K562 (cell line): ENCODE measurements at regions not wholly inside any gene's neighbourhood (a gene's known extent, or its start where the extent isn't known, plus 50 kb on each side); places are given as distances from the start of the nearest gene placed in this dataset.

Source experiments
- ATAC-seq: fragments of 200-7000 bp; cut with Tn5 transposase; 3 replicates; pipeline ENCODE4 v1.9.1; 2020; ENCODE audit warnings: moderate library complexity
- BruUV-seq: library from RNA; stranded (reverse); fragments of 400-500 nt; replicated peaks from 2 replicates; lab custom pipeline; 2021; lab: Mats Ljungman, UMichigan
- CTCF ChIA-PET: fragments of 300-600 bp; formaldehyde crosslinking; extraction: SDS; loops from one replicate; lab custom pipeline; 2021; ENCODE audit warnings: low intra/inter-chr PET ratio; lab: Yijun Ruan, JAX
- POLR2A ChIA-PET: fragments of 300-600, 350-650 bp; sonication (Branson Sonifier 250); formaldehyde crosslinking; extraction: SDS; loops from one replicate; lab custom pipeline; 2021; ENCODE audit warnings: antibody characterized with exemption, inconsistent platforms; lab: Yijun Ruan, JAX
- DNase-seq, 4 experiments: peaks; one replicate each; pipeline versions ENCODE4 v3.0.0 to v3.0.0-alpha.2; 2011 to 2018; ENCODE audit warnings: low spot score in 3 of 4, mixed read lengths in 3 of 4; ENCODE audit errors: extremely low read depth in 1 of 4
- FAIRE-seq: peaks from 2 replicates; lab custom pipeline; 2011; peaks lifted over from hg19 to GRCh38; lab: Jason Lieb, UNC
- H2AFZ ChIP-seq: 2 replicates; pipeline ENCODE4 v1.6.0; 2011; ENCODE audit warnings: low read depth, low read length, control low read depth, inconsistent platforms
- H3K27ac ChIP-seq: fragments of 200-600 bp; 3 replicates; pipeline ENCODE4 v1.8.0; 2011; ENCODE audit warnings: low read depth, mild to moderate bottlenecking, control low read depth, inconsistent platforms, low read length, moderate library complexity, mixed read lengths; ENCODE audit errors: extremely low read depth
- H3K27me3 ChIP-seq, 2 experiments: fragments of 300-600 bp in 1 of 2; 2 replicates in 1 of 2; 3 replicates in 1 of 2; pipeline versions ENCODE4 v1.6.0 to v1.8.0; 2011; ENCODE audit warnings: inconsistent platforms in 2 of 2, low read length in 2 of 2, mild to moderate bottlenecking in 1 of 2, mixed read lengths in 1 of 2, moderate library complexity in 1 of 2; ENCODE audit not compliant: control insufficient read depth in 2 of 2, insufficient read depth in 2 of 2
- H3K36me3 ChIP-seq: fragments of 300-600 bp; 3 replicates; pipeline ENCODE4 v1.8.0; 2011; ENCODE audit warnings: mild to moderate bottlenecking, low read length, inconsistent platforms; ENCODE audit not compliant: control insufficient read depth, insufficient read depth
- H3K4me1 ChIP-seq, 2 experiments: fragments of 200-600 bp in 1 of 2; replicated peaks in 1 of 2; 2 replicates in 1 of 2; 3 replicates in 1 of 2; pipeline versions ENCODE4 v1.5.1 to v1.8.0; 2011; ENCODE audit warnings: inconsistent platforms in 2 of 2, low read length in 2 of 2, mild to moderate bottlenecking in 1 of 2, mixed read lengths in 1 of 2, moderate library complexity in 1 of 2; ENCODE audit not compliant: control insufficient read depth in 2 of 2, insufficient read depth in 2 of 2
- H3K4me2 ChIP-seq: 2 replicates; pipeline ENCODE4 v1.6.1; 2011; ENCODE audit warnings: low read length, control low read depth, inconsistent platforms, mixed read lengths; ENCODE audit not compliant: insufficient read depth
- H3K4me3 ChIP-seq: fragments of 200-600 bp; sonication (generic), shearing (Covaris generic); 2 replicates; pipeline ENCODE4 v1.5.1; 2016; ENCODE audit warnings: control low read depth, inconsistent platforms
- H3K79me2 ChIP-seq: fragments of 200-600 bp; 3 replicates; pipeline ENCODE4 v1.8.0; 2011; ENCODE audit warnings: low read length, inconsistent platforms; ENCODE audit not compliant: control insufficient read depth, insufficient read depth
- H3K9ac ChIP-seq, 2 experiments: 2 replicates each; pipeline versions ENCODE4 v1.6.0 to v1.6.1; 2011; ENCODE audit warnings: low read depth in 2 of 2, low read length in 2 of 2, control low read depth in 1 of 2, inconsistent platforms in 1 of 2, mild to moderate bottlenecking in 1 of 2, mixed read lengths in 1 of 2; ENCODE audit not compliant: insufficient read depth in 1 of 2
- H3K9me1 ChIP-seq: one replicate; pipeline ENCODE4 v1.6.0; 2011; ENCODE audit warnings: inconsistent platforms, mild to moderate bottlenecking, low read length, moderate library complexity; ENCODE audit not compliant: control insufficient read depth, insufficient read depth
- H3K9me3 ChIP-seq: replicated peaks from 2 replicates; pipeline ENCODE4 v1.5.1; 2011; ENCODE audit warnings: low read depth, low read length, inconsistent platforms; ENCODE audit not compliant: control insufficient read depth, insufficient read depth
- H4K20me1 ChIP-seq: replicated peaks from 2 replicates; pipeline ENCODE4 v1.6.1; 2011; ENCODE audit warnings: low read length, inconsistent platforms, mixed read lengths; ENCODE audit not compliant: control insufficient read depth, insufficient read depth
- CBX2 ChIP-seq: fragments of 200-600 bp; sonication (generic); IDR thresholded peaks from one replicate; pipeline ENCODE4 v1.6.1; 2012; ENCODE audit warnings: mild to moderate bottlenecking, low read length, inconsistent platforms; ENCODE audit not compliant: insufficient read depth, poor library complexity, severe bottlenecking
- E2F4 ChIP-seq: sonication (generic); formaldehyde crosslinking; IDR thresholded peaks from 2 replicates; pipeline ENCODE4 v1.8.0; 2022; ENCODE audit warnings: mild to moderate bottlenecking, low read depth, missing genetic modification reagents
- FOXK1 ChIP-seq: sonication (generic); formaldehyde crosslinking; IDR thresholded peaks from 2 replicates; pipeline ENCODE4 v1.8.0; 2022; ENCODE audit warnings: missing genetic modification reagents, mild to moderate bottlenecking, borderline replicate concordance
- KDM2B ChIP-seq: fragments of 250-450 bp; sonication (Bioruptor Pico); IDR thresholded peaks from 2 replicates; pipeline ENCODE4 v1.8.0; 2021; ENCODE audit warnings: mild to moderate bottlenecking, moderate library complexity
- KDM4B ChIP-seq, 2 experiments: fragments of 450-650 bp in 1 of 2; sonication (generic) in 1 of 2; IDR thresholded peaks; 2 replicates each; pipeline ENCODE4 v1.6.1; 2016 to 2017; ENCODE audit warnings: borderline replicate concordance in 2 of 2, antibody characterized with exemption in 1 of 2, low read depth in 1 of 2, mild to moderate bottlenecking in 1 of 2
- NR1H2 ChIP-seq: sonication (generic); formaldehyde crosslinking; IDR thresholded peaks from 2 replicates; pipeline ENCODE4 v1.4.0; 2020; ENCODE audit warnings: mild to moderate bottlenecking, missing genetic modification reagents
- POLR2H ChIP-seq: IDR thresholded peaks from 2 replicates; pipeline ENCODE4 v1.6.1; 2016; ENCODE audit warnings: missing genetic modification characterization, low read depth, mild to moderate bottlenecking, control low read depth, missing compliant biosample characterization, moderate library complexity
- SMAD3 ChIP-seq: fragments of 450-650 bp; formaldehyde crosslinking; conservative IDR thresholded peaks from 2 replicates; pipeline ENCODE4 v1.4.0; 2020; ENCODE audit warnings: mild to moderate bottlenecking
- TAF7 ChIP-seq: fragments of 450-650 bp; IDR thresholded peaks from 2 replicates; pipeline ENCODE4 v1.6.1; 2016; ENCODE audit warnings: missing genetic modification characterization, missing compliant biosample characterization
- TGIF2 ChIP-seq: sonication (generic); formaldehyde crosslinking; IDR thresholded peaks from 2 replicates; pipeline ENCODE4 v1.8.1; 2022; ENCODE audit warnings: mild to moderate bottlenecking, missing genetic modification reagents, moderate library complexity
- THRAP3 ChIP-seq: fragments of 450-650 bp; IDR thresholded peaks from 2 replicates; pipeline ENCODE4 v1.6.1; 2016; ENCODE audit warnings: mild to moderate bottlenecking, inconsistent platforms, borderline replicate concordance
- UBTF ChIP-seq, 2 experiments: IDR thresholded peaks; 2 replicates each; pipeline ENCODE4 v1.6.1; 2012; ENCODE audit warnings: improper control_type of control experiment in 2 of 2, low read depth in 2 of 2, low read length in 2 of 2, borderline replicate concordance in 1 of 2
- WGBS: fragments of 100-300 bp; shearing (Covaris generic); methylation state at CpG from one replicate; pipeline ENCODE4 v1.1.6; 2016; ENCODE audit warnings: low coverage, mixed read lengths; ENCODE audit not compliant: insufficient coverage; ENCODE audit errors: missing lambda C conversion rate; 5-methylcytosine and 5-hydroxymethylcytosine counted together
- in situ Hi-C: fragments of 300-500 bp; cut with MboI; formaldehyde crosslinking; loops from 4 replicates; pipeline ENCODE4 v1.15.0; 2018; ENCODE audit warnings: inconsistent platforms, mixed read lengths
- intact Hi-C: fragments of 100-400 bp; cut with micrococcal nuclease; formaldehyde crosslinking; loops from 2 replicates; pipeline ENCODE4 v1.14.2; 2022

GRCh38 chr13:33639158-33639557 lies 178.8 kb upstream of the RFC3 start:
- H3K9me1 ChIP-seq = no peaks in the 10 kb centered on the region
- no peaks in the 10 kb centered on the region for H3K36me3 ChIP-seq
- H3K79me2 ChIP-seq = no peaks in the 10 kb centered on the region
- in situ Hi-C loops = no loop called here
- H3K27ac ChIP-seq = no peak overlapping the region
- TF ChIP-seq TGIF2 (CRISPR knock-in tag) = no peak
- no peak for TF ChIP-seq POLR2H (tag)
- no peak for TF ChIP-seq SMAD3 (CRISPR knock-in tag)
- no peak for TF ChIP-seq UBTF (IDR thresholded peaks at IDR 0.05; ENCODE audit: borderline replicate concordance in 1 of 2, low read depth in 2 of 2, low read length in 2 of 2)
- no peak for TF ChIP-seq KDM4B (IDR thresholded peaks at IDR 0.05; ENCODE audit: borderline replicate concordance in 2 of 2, low read depth in 1 of 2)
- no peak for TF ChIP-seq TAF7 (tag)
- TF ChIP-seq THRAP3 = no peak
- TF ChIP-seq KDM2B = no peak
- no peak for TF ChIP-seq CBX2
- no peak for TF ChIP-seq NR1H2 (CRISPR knock-in tag)
- TF ChIP-seq E2F4 (CRISPR knock-in tag) = no peak
- no peak for TF ChIP-seq FOXK1
- TF ChIP-seq, all 486 proteins: peak for 0
- no peaks in the 10 kb centered on the region for H4K20me1 ChIP-seq
- FAIRE-seq = no peak
- no TSS peak for BruUV-seq
- no peak for ATAC-seq
- no peak for DNase-seq
- no peak overlapping the region for H3K4me2 ChIP-seq
- H3K9ac ChIP-seq = no peak overlapping the region
- WGBS = 0% methylated on average over 2 of the region's 3 CpGs
- ChIA-PET POLR2A (no interaction called here), CTCF (no interaction called here)
- H3K4me3 ChIP-seq = no peak overlapping the region
- intact Hi-C loops = no loop called here
- H2AFZ ChIP-seq = no peak overlapping the region
- H3K27me3 ChIP-seq = peaks cover 0 to 5% of the 10 kb centered on the region in 2 experiments; a peak in 1 of 5 replicates
- H3K9me3 ChIP-seq = no peaks in the 10 kb centered on the region
- H3K4me1 ChIP-seq = no peaks in the 10 kb centered on the region
